ENCODE measurements at regions not wholly inside any gene's neighbourhood (a gene's known extent, or its start where the extent isn't known, plus 50 kb on each side); places are given as distances from the start of the nearest gene placed in this dataset.

- no peak for DNase-seq
- H3K4me3 ChIP-seq, result no peak overlapping the region
- no peaks in the 10 kb centered on the region for H3K36me3 ChIP-seq
- intact Hi-C loops (cut with DNase I; ENCODE audit: low total_unique reads), result no loop called here
- in situ Hi-C loops (cut with MboI; ENCODE audit: low pct_ligation_motif_present in 1 of 4, low pct_unique_long_range_greater_than_20kb in 1 of 4, low sequenced_read_pairs in 3 of 4), result no loop called here
- H3K9me3 ChIP-seq, result no peaks in the 10 kb centered on the region
- no peaks in the 10 kb centered on the region for H3K4me1 ChIP-seq
- WGBS, 2 donors (ENCODE audit: low coverage in 1 of 2), result 70% methylated on average over 3 of the region's 3 CpGs; no CpG with 5 or more reads in 1 of the 2 donors
- no peak for TF ChIP-seq POLR2AphosphoS5 (IDR thresholded peaks at IDR 0.05)
- no peak for TF ChIP-seq POLR2A (IDR thresholded peaks at IDR 0.05)
- no peak for TF ChIP-seq CTCF (IDR thresholded peaks at IDR 0.05)
- no peak for TF ChIP-seq EP300 (IDR thresholded peaks at IDR 0.05; ENCODE audit: low read depth)
- no peaks in the 10 kb centered on the region for H3K27me3 ChIP-seq
- no peak overlapping the region for H3K27ac ChIP-seq
These were observed 419.8 kb upstream of the SEL1L start for GRCh38 chr14:81953419-81953818.

GRCh38 chr14:81955123-81955522, 421.5 kb upstream of the SEL1L start:
- TF ChIP-seq EP300 (IDR thresholded peaks at IDR 0.05; ENCODE audit: low read depth) (no peak), CTCF (IDR thresholded peaks at IDR 0.05) (no peak), POLR2AphosphoS5 (IDR thresholded peaks at IDR 0.05) (no peak), POLR2A (IDR thresholded peaks at IDR 0.05) (no peak)
- H3K4me3 ChIP-seq, result no peak overlapping the region
- WGBS, 2 donors (ENCODE audit: low coverage in 1 of 2), result 73 to 80% methylated on average over 1 of the region's 1 CpG
- no peaks in the 10 kb centered on the region for H3K36me3 ChIP-seq
- intact Hi-C loops (cut with DNase I; ENCODE audit: low total_unique reads) (no loop called here), in situ Hi-C loops (cut with MboI; ENCODE audit: low pct_ligation_motif_present in 1 of 4, low pct_unique_long_range_greater_than_20kb in 1 of 4, low sequenced_read_pairs in 3 of 4) (no loop called here)
- no peaks in the 10 kb centered on the region for H3K27me3 ChIP-seq
- no peaks in the 10 kb centered on the region for H3K9me3 ChIP-seq
- no peak overlapping the region for H3K27ac ChIP-seq
- DNase-seq, result no peak
- H3K4me1 ChIP-seq, result no peaks in the 10 kb centered on the region

GRCh38 chr14:81960781-81961180, 427.1 kb upstream of the SEL1L start:
- in situ Hi-C loops (cut with MboI; ENCODE audit: low pct_ligation_motif_present in 1 of 4, low pct_unique_long_range_greater_than_20kb in 1 of 4, low sequenced_read_pairs in 3 of 4) (no loop called here), intact Hi-C loops (cut with DNase I; ENCODE audit: low total_unique reads) (no loop called here)
- DNase-seq, result no peak
- Histone ChIP-seq H3K27ac (no peak overlapping the region), H3K4me3 (no peak overlapping the region), H3K4me1 (no peaks in the 10 kb centered on the region), H3K27me3 (no peaks in the 10 kb centered on the region), H3K36me3 (no peaks in the 10 kb centered on the region), H3K9me3 (no peaks in the 10 kb centered on the region)
- 87 to 100% methylated on average over 2 to 3 of the region's 3 CpGs for WGBS, 2 donors (ENCODE audit: low coverage in 1 of 2)
- TF ChIP-seq POLR2AphosphoS5 (IDR thresholded peaks at IDR 0.05) (no peak), EP300 (IDR thresholded peaks at IDR 0.05; ENCODE audit: low read depth) (no peak), CTCF (IDR thresholded peaks at IDR 0.05) (no peak), POLR2A (IDR thresholded peaks at IDR 0.05) (no peak)

GRCh38 chr14:81963846-81964245, 430.2 kb upstream of the SEL1L start:
- no peak for DNase-seq
- no peaks in the 10 kb centered on the region for H3K36me3 ChIP-seq
- intact Hi-C loops (cut with DNase I; ENCODE audit: low total_unique reads), result no loop called here
- H3K27me3 ChIP-seq, result no peaks in the 10 kb centered on the region
- 56 to 57% methylated on average over 1 of the region's 1 CpG for WGBS, 2 donors (ENCODE audit: low coverage in 1 of 2)
- peaks cover 0 to 10% of the 10 kb centered on the region in 2 donors for H3K9me3 ChIP-seq
- TF ChIP-seq EP300 (IDR thresholded peaks at IDR 0.05; ENCODE audit: low read depth) (no peak), POLR2A (IDR thresholded peaks at IDR 0.05) (no peak), CTCF (IDR thresholded peaks at IDR 0.05) (no peak), POLR2AphosphoS5 (IDR thresholded peaks at IDR 0.05) (no peak)
- no peak overlapping the region for H3K4me3 ChIP-seq
- no peak overlapping the region for H3K27ac ChIP-seq
- in situ Hi-C loops (cut with MboI; ENCODE audit: low pct_ligation_motif_present in 1 of 4, low pct_unique_long_range_greater_than_20kb in 1 of 4, low sequenced_read_pairs in 3 of 4), result no loop called here
- H3K4me1 ChIP-seq, result no peaks in the 10 kb centered on the region

All from transverse colon (tissue), 4 donors.